ENCODE measurements at regions not wholly inside any gene's neighbourhood (a gene's known extent, or its start where the extent isn't known, plus 50 kb on each side); places are given as distances from the start of the nearest gene placed in this dataset.

DNA sequence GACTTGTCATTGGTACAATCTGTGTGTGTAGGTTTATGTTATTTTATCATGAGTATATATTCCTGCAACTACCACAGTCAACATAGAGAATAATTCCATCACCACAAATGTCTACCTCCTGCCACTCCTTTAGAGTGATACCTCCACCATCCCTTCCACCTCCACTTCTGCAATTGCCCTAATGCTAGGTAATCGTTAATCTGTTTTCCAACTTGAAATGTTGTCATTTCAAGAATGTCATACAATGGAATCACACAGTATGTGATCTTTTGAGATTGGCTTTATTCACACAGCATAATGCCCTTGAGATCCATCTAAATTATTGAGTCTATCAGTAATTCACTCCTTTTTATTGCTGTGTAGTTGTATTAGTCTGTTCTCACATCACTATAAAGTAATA is 414.8 kb upstream of the C16orf82 start:
- no peaks in the 10 kb centered on the region for H3K4me1 ChIP-seq (ENCODE audit: control insufficient read depth, insufficient read depth, low read length, poor library complexity, severe bottlenecking)
- no peaks in the 10 kb centered on the region for H3K27me3 ChIP-seq (replicated peaks; ENCODE audit: control insufficient read depth, insufficient read depth, low read length, poor library complexity, severe bottlenecking)

DNA sequence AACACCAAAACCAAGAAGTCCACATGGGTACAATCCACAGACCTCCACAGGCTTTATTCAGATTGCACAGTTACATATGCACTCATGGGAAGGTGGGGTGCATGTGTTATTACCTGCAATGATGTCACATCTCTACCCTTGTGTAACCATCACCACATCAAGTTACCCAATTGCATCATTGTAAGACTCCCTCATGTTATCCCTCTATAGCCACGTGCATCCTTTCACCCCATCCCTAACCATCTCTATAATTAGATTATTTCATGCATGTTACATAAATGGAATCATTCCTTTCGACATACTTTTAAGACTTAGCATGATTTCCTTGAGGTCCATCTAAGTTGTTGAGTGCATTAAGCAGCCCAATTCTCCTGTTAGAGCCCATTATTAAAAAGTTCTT is 408.2 kb upstream of the C16orf82 start:
- no peaks in the 10 kb centered on the region for H3K9me3 ChIP-seq (ENCODE audit: control insufficient read depth, low read length)
- no peak overlapping the region for H3K4me3 ChIP-seq (ENCODE audit: insufficient read depth, low read depth, low read length, poor library complexity, severe bottlenecking)
- H3K36me3 ChIP-seq (ENCODE audit: control insufficient read depth, insufficient read depth, low read length), result no peaks in the 10 kb centered on the region
- DNase-seq, result no peak
- H3K27me3 ChIP-seq (replicated peaks; ENCODE audit: control insufficient read depth, insufficient read depth, low read length, poor library complexity, severe bottlenecking), result no peaks in the 10 kb centered on the region
- H3K4me1 ChIP-seq (ENCODE audit: control insufficient read depth, insufficient read depth, low read length, poor library complexity, severe bottlenecking), result no peaks in the 10 kb centered on the region
- no peak overlapping the region for H3K27ac ChIP-seq (ENCODE audit: insufficient read depth, low read length, poor library complexity, severe bottlenecking)

More for the DNA sequence above, 414.8 kb upstream of the C16orf82 start:
- Histone ChIP-seq H3K9me3 (ENCODE audit: control insufficient read depth, low read length) (no peaks in the 10 kb centered on the region), H3K4me3 (ENCODE audit: insufficient read depth, low read depth, low read length, poor library complexity, severe bottlenecking) (no peak overlapping the region), H3K27ac (ENCODE audit: insufficient read depth, low read length, poor library complexity, severe bottlenecking) (no peak overlapping the region), H3K36me3 (ENCODE audit: control insufficient read depth, insufficient read depth, low read length) (no peaks in the 10 kb centered on the region)
- no peak for DNase-seq

DNA sequence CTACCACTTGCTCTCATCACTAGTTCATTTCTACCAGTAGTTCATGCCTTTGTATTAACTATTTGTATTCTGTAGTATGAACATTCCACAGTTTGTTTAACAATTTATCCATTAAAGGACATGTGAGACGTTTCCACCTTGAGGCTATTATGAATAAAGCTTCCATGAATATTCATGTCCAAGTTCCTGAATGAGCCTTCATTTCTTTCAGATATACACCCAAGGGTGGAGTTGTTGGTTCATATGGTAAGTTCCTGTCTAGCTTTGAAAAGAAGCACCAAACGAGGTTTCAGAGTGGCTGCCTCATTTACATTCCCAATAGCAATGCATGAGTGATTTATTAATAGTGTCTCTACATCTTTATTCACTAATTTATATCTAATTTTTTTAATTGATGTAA is 407.8 kb upstream of the C16orf82 start:
- H3K27ac ChIP-seq (ENCODE audit: insufficient read depth, low read length, poor library complexity, severe bottlenecking), result no peak overlapping the region
- no peaks in the 10 kb centered on the region for H3K4me1 ChIP-seq (ENCODE audit: control insufficient read depth, insufficient read depth, low read length, poor library complexity, severe bottlenecking)
- DNase-seq, result no peak
- H3K4me3 ChIP-seq (ENCODE audit: insufficient read depth, low read depth, low read length, poor library complexity, severe bottlenecking), result no peak overlapping the region
- H3K27me3 ChIP-seq (replicated peaks; ENCODE audit: control insufficient read depth, insufficient read depth, low read length, poor library complexity, severe bottlenecking), result no peaks in the 10 kb centered on the region
- H3K36me3 ChIP-seq (ENCODE audit: control insufficient read depth, insufficient read depth, low read length), result no peaks in the 10 kb centered on the region
- H3K9me3 ChIP-seq (ENCODE audit: control insufficient read depth, low read length), result no peaks in the 10 kb centered on the region

DNA sequence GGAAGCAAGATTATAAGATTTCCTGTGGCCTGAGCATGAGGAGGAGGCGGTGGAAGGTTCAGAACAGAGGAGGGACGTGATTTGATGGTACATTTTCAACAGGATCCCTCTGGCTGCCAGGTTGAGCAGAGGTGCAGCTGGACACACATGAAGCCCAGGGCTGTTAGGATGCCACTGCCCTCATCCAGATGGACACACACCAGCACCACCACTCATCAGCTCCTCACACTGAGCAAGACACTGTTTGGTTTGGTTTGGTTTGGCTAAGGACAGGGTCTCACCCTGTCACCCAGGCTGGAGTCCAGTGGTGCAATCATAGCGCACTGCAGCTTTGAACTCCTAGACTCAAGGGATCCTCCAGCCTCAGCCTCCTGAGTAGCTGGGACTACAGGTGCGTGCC is 402.6 kb upstream of the C16orf82 start:
- DNase-seq, result no peak
- Histone ChIP-seq H3K27me3 (replicated peaks; ENCODE audit: control insufficient read depth, insufficient read depth, low read length, poor library complexity, severe bottlenecking) (no peaks in the 10 kb centered on the region), H3K4me1 (ENCODE audit: control insufficient read depth, insufficient read depth, low read length, poor library complexity, severe bottlenecking) (no peaks in the 10 kb centered on the region)

DNA sequence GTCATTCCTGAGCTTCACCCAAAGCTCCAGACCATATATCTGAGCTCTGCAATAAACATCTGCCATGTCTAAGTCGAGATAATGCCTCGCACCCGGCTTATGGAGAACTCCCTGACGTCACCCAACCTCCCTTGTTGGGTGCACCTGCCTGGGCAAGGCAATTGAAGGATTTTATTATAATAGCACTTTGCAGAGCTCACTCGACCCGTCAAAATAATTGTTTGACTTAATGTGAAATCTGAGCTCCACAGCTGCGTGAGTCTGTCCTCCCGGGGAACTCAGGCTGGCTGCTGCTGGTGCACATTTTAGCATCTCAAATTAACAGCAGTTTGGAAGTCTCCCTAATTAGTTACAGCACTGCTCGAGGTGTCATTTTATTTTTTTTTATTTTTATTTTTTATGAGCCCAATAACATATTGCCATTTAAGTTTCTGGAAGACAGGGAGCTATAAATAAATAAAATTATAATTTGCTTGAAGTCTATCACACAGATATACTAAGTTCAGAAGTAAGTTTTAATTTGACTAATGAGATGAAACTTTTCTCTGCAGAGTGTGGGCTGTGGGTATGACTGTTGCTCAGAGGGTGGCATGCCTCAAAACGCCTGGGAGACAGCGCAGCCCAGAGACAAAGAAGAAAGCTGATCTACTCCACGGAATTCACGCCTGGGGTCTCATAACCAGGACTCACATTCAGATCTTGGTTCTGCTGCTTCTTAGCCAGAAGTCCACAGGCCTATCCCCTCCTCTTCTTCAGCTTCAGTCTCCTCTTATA is 401.4 kb upstream of the C16orf82 start:
- Histone ChIP-seq H3K27me3 (replicated peaks; ENCODE audit: control insufficient read depth, insufficient read depth, low read length, poor library complexity, severe bottlenecking) (no peaks in the 10 kb centered on the region), H3K27ac (ENCODE audit: insufficient read depth, low read length, poor library complexity, severe bottlenecking) (no peak overlapping the region), H3K4me3 (ENCODE audit: insufficient read depth, low read depth, low read length, poor library complexity, severe bottlenecking) (no peak overlapping the region), H3K36me3 (ENCODE audit: control insufficient read depth, insufficient read depth, low read length) (no peaks in the 10 kb centered on the region), H3K4me1 (ENCODE audit: control insufficient read depth, insufficient read depth, low read length, poor library complexity, severe bottlenecking) (no peaks in the 10 kb centered on the region), H3K9me3 (ENCODE audit: control insufficient read depth, low read length) (no peaks in the 10 kb centered on the region)
- no peak for DNase-seq

More for the DNA sequence above, 402.6 kb upstream of the C16orf82 start:
- H3K9me3 ChIP-seq (ENCODE audit: control insufficient read depth, low read length), result no peaks in the 10 kb centered on the region
- H3K36me3 ChIP-seq (ENCODE audit: control insufficient read depth, insufficient read depth, low read length), result no peaks in the 10 kb centered on the region
- H3K27ac ChIP-seq (ENCODE audit: insufficient read depth, low read length, poor library complexity, severe bottlenecking), result no peak overlapping the region
- H3K4me3 ChIP-seq (ENCODE audit: insufficient read depth, low read depth, low read length, poor library complexity, severe bottlenecking), result no peak overlapping the region

DNA sequence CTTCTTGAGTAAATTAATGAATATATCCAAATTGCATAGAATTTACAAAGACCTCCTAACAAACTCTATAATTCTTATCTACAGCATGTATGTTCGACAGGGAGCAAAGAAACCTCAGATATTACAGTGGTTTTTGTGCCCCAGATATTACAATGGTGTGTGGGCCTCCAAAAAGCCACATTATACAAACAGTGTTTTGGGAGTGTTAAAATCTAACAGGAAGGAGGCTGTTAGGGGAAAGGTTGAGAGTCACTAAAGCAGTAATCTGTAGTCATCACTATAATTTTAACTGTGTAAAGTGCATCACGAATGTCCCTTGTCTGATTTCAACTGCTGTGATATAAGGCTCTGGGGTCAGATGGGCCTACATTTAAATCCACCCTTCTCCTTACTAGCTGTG is 400.2 kb upstream of the C16orf82 start:
- Histone ChIP-seq H3K27ac (ENCODE audit: insufficient read depth, low read length, poor library complexity, severe bottlenecking) (no peak overlapping the region), H3K4me3 (ENCODE audit: insufficient read depth, low read depth, low read length, poor library complexity, severe bottlenecking) (no peak overlapping the region)

DNA sequence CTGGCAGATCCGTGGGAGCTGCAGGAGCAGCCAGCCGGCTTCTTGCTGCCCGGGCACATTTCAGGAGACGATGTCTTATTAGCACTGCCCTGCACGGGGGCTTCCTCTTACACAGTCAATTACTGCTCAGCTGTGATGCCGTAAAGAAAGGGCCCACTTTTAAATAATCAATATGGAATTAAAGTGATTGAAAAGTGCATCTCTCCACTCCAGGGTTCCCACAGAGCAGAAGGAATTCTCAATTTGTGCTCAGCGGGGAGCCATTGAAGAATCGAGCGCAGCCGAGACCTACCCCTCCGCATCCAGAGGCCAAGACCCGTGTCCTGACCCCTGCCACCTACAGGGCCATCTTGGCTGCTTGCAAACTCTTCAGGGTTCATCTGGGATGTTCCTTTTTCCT is 399.4 kb upstream of the C16orf82 start:
- Histone ChIP-seq H3K4me1 (ENCODE audit: control insufficient read depth, insufficient read depth, low read length, poor library complexity, severe bottlenecking) (no peaks in the 10 kb centered on the region), H3K27ac (ENCODE audit: insufficient read depth, low read length, poor library complexity, severe bottlenecking) (no peak overlapping the region), H3K4me3 (ENCODE audit: insufficient read depth, low read depth, low read length, poor library complexity, severe bottlenecking) (no peak overlapping the region), H3K27me3 (replicated peaks; ENCODE audit: control insufficient read depth, insufficient read depth, low read length, poor library complexity, severe bottlenecking) (no peaks in the 10 kb centered on the region), H3K36me3 (ENCODE audit: control insufficient read depth, insufficient read depth, low read length) (no peaks in the 10 kb centered on the region), H3K9me3 (ENCODE audit: control insufficient read depth, low read length) (no peaks in the 10 kb centered on the region)
- no peak for DNase-seq

More for the DNA sequence above, 400.2 kb upstream of the C16orf82 start:
- Histone ChIP-seq H3K36me3 (ENCODE audit: control insufficient read depth, insufficient read depth, low read length) (no peaks in the 10 kb centered on the region), H3K27me3 (replicated peaks; ENCODE audit: control insufficient read depth, insufficient read depth, low read length, poor library complexity, severe bottlenecking) (no peaks in the 10 kb centered on the region), H3K4me1 (ENCODE audit: control insufficient read depth, insufficient read depth, low read length, poor library complexity, severe bottlenecking) (no peaks in the 10 kb centered on the region), H3K9me3 (ENCODE audit: control insufficient read depth, low read length) (no peaks in the 10 kb centered on the region)
- no peak for DNase-seq

DNA sequence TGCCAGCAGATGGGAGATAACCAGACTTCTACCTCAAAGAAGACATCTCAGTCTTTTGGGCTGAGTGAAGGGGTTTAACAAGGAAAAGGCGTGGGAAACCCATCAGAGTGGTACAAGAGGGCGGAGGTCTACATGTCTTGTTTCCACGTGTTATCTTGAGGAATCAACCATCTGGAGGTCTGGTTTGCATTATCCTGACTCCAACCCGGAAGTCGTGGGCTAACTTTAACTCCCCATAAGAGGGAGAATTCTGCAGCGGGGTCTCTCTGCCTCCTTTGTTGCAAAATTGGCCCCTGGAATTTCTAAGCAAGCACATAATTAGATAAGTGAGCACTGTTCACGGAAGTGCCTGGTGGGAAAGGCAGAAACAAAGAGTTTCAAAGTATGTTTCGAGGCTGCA is 398.7 kb upstream of the C16orf82 start:
- no peaks in the 10 kb centered on the region for H3K4me1 ChIP-seq (ENCODE audit: control insufficient read depth, insufficient read depth, low read length, poor library complexity, severe bottlenecking)
- no peak overlapping the region for H3K4me3 ChIP-seq (ENCODE audit: insufficient read depth, low read depth, low read length, poor library complexity, severe bottlenecking)
- H3K27me3 ChIP-seq (replicated peaks; ENCODE audit: control insufficient read depth, insufficient read depth, low read length, poor library complexity, severe bottlenecking), result no peaks in the 10 kb centered on the region
- no peaks in the 10 kb centered on the region for H3K36me3 ChIP-seq (ENCODE audit: control insufficient read depth, insufficient read depth, low read length)
- DNase-seq, result no peak
- no peaks in the 10 kb centered on the region for H3K9me3 ChIP-seq (ENCODE audit: control insufficient read depth, low read length)
- H3K27ac ChIP-seq (ENCODE audit: insufficient read depth, low read length, poor library complexity, severe bottlenecking), result no peak overlapping the region

DNA sequence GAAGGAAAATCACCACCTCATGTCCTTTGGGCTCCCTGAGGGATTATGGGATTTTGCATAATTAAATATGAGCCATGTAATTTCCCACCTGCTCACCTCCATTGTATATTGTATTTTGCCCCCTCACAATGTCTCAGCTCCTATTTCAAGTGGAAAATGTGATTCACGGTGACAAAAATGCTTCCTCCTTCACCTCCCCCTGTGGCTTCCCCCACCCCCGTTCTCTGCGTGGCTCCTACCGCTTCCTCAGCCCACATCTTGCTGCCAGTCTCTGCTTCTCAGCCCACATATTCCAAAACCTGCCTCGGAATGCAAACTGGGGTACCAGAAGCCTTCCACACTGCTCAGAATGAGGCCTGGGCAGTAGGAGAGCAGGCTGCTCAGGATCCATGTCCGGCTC is 394.5 kb upstream of the C16orf82 start:
- no peaks in the 10 kb centered on the region for H3K9me3 ChIP-seq (ENCODE audit: control insufficient read depth, low read length)
- no peak overlapping the region for H3K27ac ChIP-seq (ENCODE audit: insufficient read depth, low read length, poor library complexity, severe bottlenecking)
- H3K36me3 ChIP-seq (ENCODE audit: control insufficient read depth, insufficient read depth, low read length), result no peaks in the 10 kb centered on the region
- H3K27me3 ChIP-seq (replicated peaks; ENCODE audit: control insufficient read depth, insufficient read depth, low read length, poor library complexity, severe bottlenecking), result no peaks in the 10 kb centered on the region
- no peak overlapping the region for H3K4me3 ChIP-seq (ENCODE audit: insufficient read depth, low read depth, low read length, poor library complexity, severe bottlenecking)
- no peak for DNase-seq
- no peaks in the 10 kb centered on the region for H3K4me1 ChIP-seq (ENCODE audit: control insufficient read depth, insufficient read depth, low read length, poor library complexity, severe bottlenecking)

DNA sequence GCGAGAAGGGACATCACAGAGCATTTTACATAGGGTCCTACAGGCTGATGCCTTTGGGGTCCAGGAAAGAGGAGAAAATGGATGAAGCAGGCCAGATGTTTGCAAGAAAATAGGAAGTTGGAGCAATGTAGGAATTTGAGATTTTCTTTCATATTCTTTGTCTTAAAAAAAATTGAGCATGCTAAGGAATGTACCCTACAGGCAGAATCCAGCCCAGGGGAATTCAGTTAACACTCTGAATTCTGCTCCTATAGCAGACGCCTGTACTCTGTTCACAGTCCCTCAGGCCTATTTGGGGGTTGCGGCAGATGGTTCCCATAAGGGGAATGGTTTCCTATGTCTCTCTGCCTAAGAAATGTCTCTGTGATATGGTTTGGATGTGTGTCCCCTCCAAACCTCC is 393.7 kb upstream of the C16orf82 start:
- no peaks in the 10 kb centered on the region for H3K9me3 ChIP-seq (ENCODE audit: control insufficient read depth, low read length)
- no peak overlapping the region for H3K27ac ChIP-seq (ENCODE audit: insufficient read depth, low read length, poor library complexity, severe bottlenecking)
- H3K4me1 ChIP-seq (ENCODE audit: control insufficient read depth, insufficient read depth, low read length, poor library complexity, severe bottlenecking), result no peaks in the 10 kb centered on the region
- H3K36me3 ChIP-seq (ENCODE audit: control insufficient read depth, insufficient read depth, low read length), result no peaks in the 10 kb centered on the region
- no peaks in the 10 kb centered on the region for H3K27me3 ChIP-seq (replicated peaks; ENCODE audit: control insufficient read depth, insufficient read depth, low read length, poor library complexity, severe bottlenecking)
- no peak for DNase-seq
- no peak overlapping the region for H3K4me3 ChIP-seq (ENCODE audit: insufficient read depth, low read depth, low read length, poor library complexity, severe bottlenecking)

Data from effector memory CD4-positive, alpha-beta T cell (primary cell).